Transverse colon (tissue), 3 donors: ENCODE measurements at regions not wholly inside any gene's neighbourhood (a gene's known extent, or its start where the extent isn't known, plus 50 kb on each side); places are given as distances from the start of the nearest gene placed in this dataset.

Source experiments
- EP300 ChIP-seq: sonication (generic); formaldehyde crosslinking; IDR thresholded peaks from one replicate; pipeline ENCODE4 v1.6.1; 2017; ENCODE audit warnings: antibody characterized with exemption, low read depth
- POLR2A ChIP-seq: fragments of 450-650 bp; IDR thresholded peaks from one replicate; pipeline ENCODE4 v1.6.1; 2016; ENCODE audit warnings: antibody characterized with exemption, mild to moderate bottlenecking, moderate library complexity
- TF ChIP-seq, protein P1 (sequence below), 5 experiments: fragments of 200-600 bp in 3 of 5; fragments of 450-650 bp in 2 of 5; sonication (generic) in 3 of 5; IDR thresholded peaks; 1 replicate in 2 of 5; 2 replicates in 3 of 5; pipeline ENCODE4 v1.5.1; 2016 to 2017; ENCODE audit warnings: antibody characterized with exemption in 5 of 5, inconsistent platforms in 3 of 5, mild to moderate bottlenecking in 2 of 5, moderate library complexity in 1 of 5

DNA sequence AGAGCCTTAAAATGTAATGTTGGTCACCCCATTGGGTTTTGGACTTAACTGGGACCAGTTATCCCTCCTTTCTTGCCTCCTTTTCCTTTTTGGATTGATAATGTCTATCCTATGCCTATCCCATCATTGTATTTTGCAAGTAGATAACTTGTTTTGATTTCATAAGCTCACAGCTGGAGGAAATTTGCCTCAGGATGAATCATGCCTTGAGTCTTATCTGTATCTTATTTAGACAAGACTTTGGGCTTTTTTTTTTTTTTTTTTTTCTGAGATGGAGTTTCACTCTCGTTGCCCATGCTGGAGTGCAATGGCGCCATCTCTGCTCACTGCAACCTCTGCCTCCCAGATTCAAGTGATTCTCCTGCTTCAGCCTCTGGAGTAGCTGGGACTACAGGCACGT, 443.3 kb downstream of the DNAH5 start:
- TF ChIP-seq, protein P1, sequence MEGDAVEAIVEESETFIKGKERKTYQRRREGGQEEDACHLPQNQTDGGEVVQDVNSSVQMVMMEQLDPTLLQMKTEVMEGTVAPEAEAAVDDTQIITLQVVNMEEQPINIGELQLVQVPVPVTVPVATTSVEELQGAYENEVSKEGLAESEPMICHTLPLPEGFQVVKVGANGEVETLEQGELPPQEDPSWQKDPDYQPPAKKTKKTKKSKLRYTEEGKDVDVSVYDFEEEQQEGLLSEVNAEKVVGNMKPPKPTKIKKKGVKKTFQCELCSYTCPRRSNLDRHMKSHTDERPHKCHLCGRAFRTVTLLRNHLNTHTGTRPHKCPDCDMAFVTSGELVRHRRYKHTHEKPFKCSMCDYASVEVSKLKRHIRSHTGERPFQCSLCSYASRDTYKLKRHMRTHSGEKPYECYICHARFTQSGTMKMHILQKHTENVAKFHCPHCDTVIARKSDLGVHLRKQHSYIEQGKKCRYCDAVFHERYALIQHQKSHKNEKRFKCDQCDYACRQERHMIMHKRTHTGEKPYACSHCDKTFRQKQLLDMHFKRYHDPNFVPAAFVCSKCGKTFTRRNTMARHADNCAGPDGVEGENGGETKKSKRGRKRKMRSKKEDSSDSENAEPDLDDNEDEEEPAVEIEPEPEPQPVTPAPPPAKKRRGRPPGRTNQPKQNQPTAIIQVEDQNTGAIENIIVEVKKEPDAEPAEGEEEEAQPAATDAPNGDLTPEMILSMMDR (IDR thresholded peaks at IDR 0.05), result no peak
- TF ChIP-seq EP300, result no peak
- TF ChIP-seq POLR2A, result no peak
